ENCODE measurements at regions not wholly inside any gene's neighbourhood (a gene's known extent, or its start where the extent isn't known, plus 50 kb on each side); places are given as distances from the start of the nearest gene placed in this dataset.

- Histone ChIP-seq H3K27ac (no peak overlapping the region), H3K4me1 (no peaks in the 10 kb centered on the region), H3K36me3 (no peaks in the 10 kb centered on the region), H3K4me3 (no peak overlapping the region), H3K27me3 (no peaks in the 10 kb centered on the region), H3K9me3 (no peaks in the 10 kb centered on the region)
- TF ChIP-seq CTCF (IDR thresholded peaks at IDR 0.05 in 4 of 5, conservative IDR thresholded peaks at IDR 0.05 in 1 of 5) (no peak), POLR2A (IDR thresholded peaks at IDR 0.05) (no peak)
- no peak for DNase-seq
- ATAC-seq = no peak
- intact Hi-C loops (cut with DNase I; ENCODE audit: low total_unique reads) (no loop called here), in situ Hi-C loops (cut with MboI; ENCODE audit: low sequenced_read_pairs in 4 of 4) (no loop called here)
Measured at GRCh38 chr19:27780367-27781075, 1432.4 kb downstream of the UQCRFS1 start.

GRCh38 chr19:27779954-27780353 lies 1433.0 kb downstream of the UQCRFS1 start:
- DNase-seq = no peak
- Histone ChIP-seq H3K4me1 (no peaks in the 10 kb centered on the region), H3K36me3 (no peaks in the 10 kb centered on the region), H3K9me3 (no peaks in the 10 kb centered on the region), H3K27ac (no peak overlapping the region), H3K4me3 (no peak overlapping the region), H3K27me3 (no peaks in the 10 kb centered on the region)
- TF ChIP-seq POLR2A (IDR thresholded peaks at IDR 0.05) (no peak), CTCF (IDR thresholded peaks at IDR 0.05 in 4 of 5, conservative IDR thresholded peaks at IDR 0.05 in 1 of 5) (no peak)
- no peak for ATAC-seq
- intact Hi-C loops (cut with DNase I; ENCODE audit: low total_unique reads) = no loop called here
- in situ Hi-C loops (cut with MboI; ENCODE audit: low sequenced_read_pairs in 4 of 4) = no loop called here

GRCh38 chr19:27777726-27778125 lies 1435.2 kb downstream of the UQCRFS1 start:
- peaks cover 0 to 15% of the 10 kb centered on the region in 2 donors for H3K36me3 ChIP-seq
- no peak overlapping the region for H3K4me3 ChIP-seq
- no peaks in the 10 kb centered on the region for H3K4me1 ChIP-seq
- in situ Hi-C loops (cut with MboI; ENCODE audit: low sequenced_read_pairs in 4 of 4) = no loop called here
- no peak for ATAC-seq
- H3K27ac ChIP-seq = no peak overlapping the region
- no peak for TF ChIP-seq POLR2A (IDR thresholded peaks at IDR 0.05)
- no peak for TF ChIP-seq CTCF (IDR thresholded peaks at IDR 0.05 in 4 of 5, conservative IDR thresholded peaks at IDR 0.05 in 1 of 5)
- no peak for DNase-seq
- intact Hi-C loops (cut with DNase I; ENCODE audit: low total_unique reads) = no loop called here
- H3K27me3 ChIP-seq = no peaks in the 10 kb centered on the region
- no peaks in the 10 kb centered on the region for H3K9me3 ChIP-seq

GRCh38 chr19:27777242-27777641 lies 1435.7 kb downstream of the UQCRFS1 start:
- H3K36me3 ChIP-seq = peaks cover 0 to 15% of the 10 kb centered on the region in 2 donors
- intact Hi-C loops (cut with DNase I; ENCODE audit: low total_unique reads) (no loop called here), in situ Hi-C loops (cut with MboI; ENCODE audit: low sequenced_read_pairs in 4 of 4) (no loop called here)
- no peak overlapping the region for H3K4me3 ChIP-seq
- no peaks in the 10 kb centered on the region for H3K27me3 ChIP-seq
- ATAC-seq (no peak), DNase-seq (no peak)
- no peaks in the 10 kb centered on the region for H3K9me3 ChIP-seq
- TF ChIP-seq CTCF (IDR thresholded peaks at IDR 0.05 in 4 of 5, conservative IDR thresholded peaks at IDR 0.05 in 1 of 5) (no peak), POLR2A (IDR thresholded peaks at IDR 0.05) (no peak)
- no peak overlapping the region for H3K27ac ChIP-seq
- no peaks in the 10 kb centered on the region for H3K4me1 ChIP-seq

- Histone ChIP-seq H3K27me3 (no peaks in the 10 kb centered on the region), H3K4me1 (no peaks in the 10 kb centered on the region), H3K27ac (no peak overlapping the region), H3K4me3 (no peak overlapping the region), H3K36me3 (peaks cover 0 to 15% of the 10 kb centered on the region in 2 donors), H3K9me3 (no peaks in the 10 kb centered on the region)
- intact Hi-C loops (cut with DNase I; ENCODE audit: low total_unique reads) = no loop called here
- in situ Hi-C loops (cut with MboI; ENCODE audit: low sequenced_read_pairs in 4 of 4) = no loop called here
- ATAC-seq (no peak), DNase-seq (no peak)
- TF ChIP-seq POLR2A (IDR thresholded peaks at IDR 0.05) (no peak), CTCF (IDR thresholded peaks at IDR 0.05 in 4 of 5, conservative IDR thresholded peaks at IDR 0.05 in 1 of 5) (no peak)
Measured at GRCh38 chr19:27776524-27776923, 1436.4 kb downstream of the UQCRFS1 start.

Data from gastrocnemius medialis (tissue), 4 donors.